ENCODE measurements at regions not wholly inside any gene's neighbourhood (a gene's known extent, or its start where the extent isn't known, plus 50 kb on each side); places are given as distances from the start of the nearest gene placed in this dataset.

DNA sequence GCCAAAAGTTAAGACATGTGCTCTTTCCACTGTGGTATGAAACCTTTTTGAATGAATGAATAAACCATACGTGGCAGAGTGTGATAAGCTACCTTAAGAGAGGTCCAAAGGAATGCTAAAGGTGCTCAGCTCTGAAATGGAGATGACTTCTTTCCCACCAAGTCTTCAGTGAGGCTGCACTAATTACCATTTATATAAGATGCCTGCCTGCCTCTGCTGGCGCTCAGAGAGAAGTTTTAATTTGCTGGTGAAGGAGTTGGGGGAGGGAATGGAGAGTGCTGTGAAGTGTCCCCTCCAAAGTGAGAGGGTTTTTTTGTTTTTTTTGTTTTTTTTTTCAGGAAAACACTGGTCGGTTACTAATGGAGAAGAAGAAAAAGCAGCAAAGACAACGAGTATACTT, 559.0 kb downstream of the OMA1 start:
- Histone ChIP-seq H3K27me3 (ENCODE audit: insufficient read depth, low read length) (no peaks in the 10 kb centered on the region), H3K79me2 (ENCODE audit: control insufficient read depth, insufficient read depth, low read length, unreplicated experiment) (no peaks in the 10 kb centered on the region), H3K4me1 (ENCODE audit: control insufficient read depth, insufficient read depth, low read length, unreplicated experiment) (no peaks in the 10 kb centered on the region), H2AFZ (ENCODE audit: low read length, unreplicated experiment) (no peak overlapping the region), H3K27ac (ENCODE audit: low read depth, low read length) (no peak overlapping the region), H3K36me3 (ENCODE audit: insufficient read depth, low read length) (no peaks in the 10 kb centered on the region), H3K4me3 (ENCODE audit: low read depth, low read length) (no peak overlapping the region)

DNA sequence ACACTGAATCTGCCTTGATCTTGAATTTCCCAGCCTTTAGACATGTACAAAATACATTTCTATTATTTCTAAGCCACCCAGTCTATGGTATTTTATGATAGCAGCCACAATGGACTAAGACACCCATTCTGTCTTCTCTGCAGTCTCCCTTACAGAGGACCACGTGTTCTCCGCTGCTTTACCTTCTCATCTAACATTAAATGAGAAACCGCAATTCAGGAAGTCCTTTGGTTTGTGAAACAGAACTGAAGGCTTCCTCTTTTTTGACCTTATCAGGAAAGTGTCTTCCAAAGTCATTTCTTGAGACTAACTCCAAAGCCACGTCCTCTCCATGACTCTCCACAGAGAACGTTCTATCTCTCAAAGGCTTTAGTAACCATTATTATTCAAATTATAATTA, 560.1 kb downstream of the OMA1 start:
- Histone ChIP-seq H3K27ac (ENCODE audit: low read depth, low read length) (no peak overlapping the region), H3K36me3 (ENCODE audit: insufficient read depth, low read length) (no peaks in the 10 kb centered on the region), H3K79me2 (ENCODE audit: control insufficient read depth, insufficient read depth, low read length, unreplicated experiment) (no peaks in the 10 kb centered on the region), H3K4me3 (ENCODE audit: low read depth, low read length) (no peak overlapping the region), H3K27me3 (ENCODE audit: insufficient read depth, low read length) (no peaks in the 10 kb centered on the region), H3K4me1 (ENCODE audit: control insufficient read depth, insufficient read depth, low read length, unreplicated experiment) (no peaks in the 10 kb centered on the region), H2AFZ (ENCODE audit: low read length, unreplicated experiment) (no peak overlapping the region)

DNA sequence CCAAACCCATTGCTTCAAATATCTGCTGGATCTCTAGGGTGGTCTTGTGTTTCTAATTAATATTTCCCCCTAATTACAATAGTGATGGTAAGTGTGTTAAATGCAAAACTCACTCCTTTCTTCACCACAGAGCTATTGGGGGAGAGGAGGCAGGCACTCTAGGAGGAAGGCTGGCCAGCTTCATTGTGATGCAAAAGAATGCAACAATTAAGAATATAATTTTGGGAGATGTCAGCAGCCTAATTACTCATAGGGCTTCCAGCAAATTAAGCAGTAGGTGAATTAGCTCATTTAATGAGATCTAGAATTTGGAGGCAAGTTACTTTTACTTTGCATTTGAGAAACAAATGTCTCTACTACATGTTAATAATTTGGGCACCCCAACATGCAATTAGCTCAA, 560.4 kb upstream of the DAB1 start:
- no peaks in the 10 kb centered on the region for H3K4me1 ChIP-seq (ENCODE audit: control insufficient read depth, insufficient read depth, low read length, unreplicated experiment)
- H3K27me3 ChIP-seq (ENCODE audit: insufficient read depth, low read length), result no peaks in the 10 kb centered on the region
- no peak overlapping the region for H3K4me3 ChIP-seq (ENCODE audit: low read depth, low read length)
- no peak overlapping the region for H2AFZ ChIP-seq (ENCODE audit: low read length, unreplicated experiment)
- H3K79me2 ChIP-seq (ENCODE audit: control insufficient read depth, insufficient read depth, low read length, unreplicated experiment), result no peaks in the 10 kb centered on the region
- no peaks in the 10 kb centered on the region for H3K36me3 ChIP-seq (ENCODE audit: insufficient read depth, low read length)
- no peak overlapping the region for H3K27ac ChIP-seq (ENCODE audit: low read depth, low read length)

DNA sequence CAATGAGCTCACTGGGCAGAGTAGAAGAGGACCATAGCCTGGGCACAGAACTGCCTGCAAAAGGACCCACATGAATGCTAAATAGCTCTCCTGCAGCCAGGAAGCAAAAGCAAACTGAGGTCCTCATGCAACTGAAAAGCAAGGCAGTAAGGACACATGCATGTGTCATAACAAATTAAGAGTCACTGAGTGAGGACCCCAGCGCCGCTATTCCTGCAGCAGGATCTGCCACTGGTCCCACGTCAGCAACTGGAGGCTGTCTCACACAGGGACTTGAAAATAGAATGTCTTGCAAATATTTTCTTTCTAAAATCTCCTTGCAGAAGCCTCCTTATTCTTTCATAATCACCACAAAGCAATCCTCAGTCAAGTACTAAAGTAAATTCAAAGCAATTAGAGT, 559.6 kb upstream of the DAB1 start:
- Histone ChIP-seq H3K4me3 (ENCODE audit: low read depth, low read length) (no peak overlapping the region), H3K27me3 (ENCODE audit: insufficient read depth, low read length) (no peaks in the 10 kb centered on the region), H3K4me1 (ENCODE audit: control insufficient read depth, insufficient read depth, low read length, unreplicated experiment) (no peaks in the 10 kb centered on the region), H3K36me3 (ENCODE audit: insufficient read depth, low read length) (no peaks in the 10 kb centered on the region), H2AFZ (ENCODE audit: low read length, unreplicated experiment) (no peak overlapping the region), H3K79me2 (ENCODE audit: control insufficient read depth, insufficient read depth, low read length, unreplicated experiment) (no peaks in the 10 kb centered on the region), H3K27ac (ENCODE audit: low read depth, low read length) (no peak overlapping the region)

DNA sequence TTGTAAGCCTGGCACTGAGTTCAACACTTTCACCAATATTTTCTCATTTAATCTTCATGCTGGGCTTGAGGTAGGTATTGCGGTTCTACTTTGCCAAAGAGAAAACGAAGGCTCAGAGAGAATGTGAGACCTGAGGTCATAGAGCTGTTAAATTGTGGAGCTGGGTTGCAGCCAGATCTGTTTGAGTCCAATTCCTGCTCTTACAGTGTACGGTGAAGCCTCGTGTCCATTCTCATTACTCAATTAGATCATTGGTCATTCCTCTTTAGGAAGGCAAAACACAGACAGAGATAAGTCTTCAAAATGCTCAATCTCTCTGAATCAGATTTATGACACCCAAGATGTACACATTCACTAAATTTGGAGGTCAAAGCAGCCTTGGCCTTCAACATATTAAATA, 559.0 kb upstream of the DAB1 start:
- H3K4me1 ChIP-seq (ENCODE audit: control insufficient read depth, insufficient read depth, low read length, unreplicated experiment), result no peaks in the 10 kb centered on the region
- no peaks in the 10 kb centered on the region for H3K27me3 ChIP-seq (ENCODE audit: insufficient read depth, low read length)
- H3K4me3 ChIP-seq (ENCODE audit: low read depth, low read length), result no peak overlapping the region
- H3K27ac ChIP-seq (ENCODE audit: low read depth, low read length), result no peak overlapping the region
- no peak overlapping the region for H2AFZ ChIP-seq (ENCODE audit: low read length, unreplicated experiment)
- no peaks in the 10 kb centered on the region for H3K36me3 ChIP-seq (ENCODE audit: insufficient read depth, low read length)
- no peaks in the 10 kb centered on the region for H3K79me2 ChIP-seq (ENCODE audit: control insufficient read depth, insufficient read depth, low read length, unreplicated experiment)

DNA sequence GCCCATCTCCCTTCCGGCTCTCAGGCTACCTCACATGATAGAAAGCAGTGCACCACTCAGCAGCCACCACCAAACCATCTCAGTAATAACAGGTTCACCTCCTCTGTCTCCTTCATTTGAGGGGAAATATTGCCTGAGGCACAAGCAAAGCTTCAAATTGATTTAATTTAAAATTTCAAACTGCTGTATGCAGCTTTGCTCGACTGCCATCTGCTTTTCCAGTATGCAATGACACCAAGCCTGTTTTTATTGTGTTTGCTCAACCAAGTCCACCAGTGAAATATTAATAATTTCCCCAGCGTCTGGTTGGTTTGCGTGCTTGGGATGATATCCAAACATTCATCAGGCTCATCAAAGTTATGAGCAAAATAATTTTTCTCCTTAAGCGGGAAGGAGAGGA, 552.4 kb upstream of the DAB1 start:
- Histone ChIP-seq H3K4me3 (ENCODE audit: low read depth, low read length) (no peak overlapping the region), H2AFZ (ENCODE audit: low read length, unreplicated experiment) (no peak overlapping the region), H3K36me3 (ENCODE audit: insufficient read depth, low read length) (no peaks in the 10 kb centered on the region), H3K27ac (ENCODE audit: low read depth, low read length) (no peak overlapping the region), H3K27me3 (ENCODE audit: insufficient read depth, low read length) (no peaks in the 10 kb centered on the region), H3K79me2 (ENCODE audit: control insufficient read depth, insufficient read depth, low read length, unreplicated experiment) (no peaks in the 10 kb centered on the region), H3K4me1 (ENCODE audit: control insufficient read depth, insufficient read depth, low read length, unreplicated experiment) (no peaks in the 10 kb centered on the region)

DNA sequence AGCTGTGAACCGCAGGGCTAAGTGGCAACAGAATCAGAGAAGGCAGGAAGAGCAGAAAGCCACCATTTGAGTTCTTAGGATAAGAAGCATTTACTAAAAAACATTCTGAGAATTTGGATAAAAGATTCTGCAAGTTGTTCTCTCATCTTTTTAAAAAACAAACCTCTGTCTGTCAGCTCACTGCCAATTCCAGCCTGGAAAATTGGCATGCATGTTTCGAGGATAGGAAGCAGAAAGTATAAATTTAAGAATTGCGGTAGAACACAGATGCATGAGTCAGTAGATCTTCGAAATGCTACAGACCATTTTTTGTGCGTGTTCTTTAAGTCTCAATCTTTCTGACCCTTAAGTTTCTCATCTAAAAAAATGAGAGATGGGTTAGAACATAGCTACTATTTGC, 544.5 kb upstream of the DAB1 start:
- Histone ChIP-seq H3K4me3 (ENCODE audit: low read depth, low read length) (no peak overlapping the region), H3K79me2 (ENCODE audit: control insufficient read depth, insufficient read depth, low read length, unreplicated experiment) (no peaks in the 10 kb centered on the region), H3K4me1 (ENCODE audit: control insufficient read depth, insufficient read depth, low read length, unreplicated experiment) (no peaks in the 10 kb centered on the region), H3K27me3 (ENCODE audit: insufficient read depth, low read length) (no peaks in the 10 kb centered on the region), H3K36me3 (ENCODE audit: insufficient read depth, low read length) (no peaks in the 10 kb centered on the region), H3K27ac (ENCODE audit: low read depth, low read length) (no peak overlapping the region), H2AFZ (ENCODE audit: low read length, unreplicated experiment) (no peak overlapping the region)

DNA sequence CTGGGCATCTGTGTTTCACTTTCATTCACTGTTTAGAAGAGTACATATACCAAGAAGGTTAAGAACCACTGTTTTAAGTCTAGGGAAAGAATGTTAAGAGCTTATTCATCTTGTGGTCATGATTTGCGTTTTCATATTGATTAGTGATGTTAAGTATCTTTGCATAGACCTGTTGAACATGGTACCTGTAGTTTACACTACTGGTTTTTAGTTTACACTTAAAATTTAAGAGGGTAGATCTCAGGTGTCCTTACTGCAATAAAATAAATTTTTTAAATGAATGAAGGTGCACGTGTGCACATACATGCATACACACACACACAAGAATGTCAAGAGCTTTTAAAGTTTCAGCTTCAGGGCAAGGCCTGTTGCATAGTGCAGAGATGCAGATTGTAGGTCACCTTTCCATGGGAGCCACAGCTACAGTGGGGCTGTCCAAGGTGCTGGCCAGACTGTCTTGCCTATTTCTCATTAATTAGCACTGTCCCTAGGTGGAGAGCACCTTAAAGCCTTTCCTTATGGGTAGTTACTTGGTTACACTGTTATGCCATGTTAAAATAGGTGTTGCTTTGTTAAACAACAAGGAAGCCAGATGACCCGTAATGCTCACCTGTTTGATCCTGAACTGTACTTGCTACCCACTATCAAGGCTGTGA, 543.0 kb upstream of the DAB1 start:
- Histone ChIP-seq H2AFZ (ENCODE audit: low read length, unreplicated experiment) (no peak overlapping the region), H3K4me1 (ENCODE audit: control insufficient read depth, insufficient read depth, low read length, unreplicated experiment) (no peaks in the 10 kb centered on the region), H3K79me2 (ENCODE audit: control insufficient read depth, insufficient read depth, low read length, unreplicated experiment) (no peaks in the 10 kb centered on the region), H3K4me3 (ENCODE audit: low read depth, low read length) (no peak overlapping the region), H3K27ac (ENCODE audit: low read depth, low read length) (no peak overlapping the region), H3K27me3 (ENCODE audit: insufficient read depth, low read length) (no peaks in the 10 kb centered on the region), H3K36me3 (ENCODE audit: insufficient read depth, low read length) (no peaks in the 10 kb centered on the region)

DNA sequence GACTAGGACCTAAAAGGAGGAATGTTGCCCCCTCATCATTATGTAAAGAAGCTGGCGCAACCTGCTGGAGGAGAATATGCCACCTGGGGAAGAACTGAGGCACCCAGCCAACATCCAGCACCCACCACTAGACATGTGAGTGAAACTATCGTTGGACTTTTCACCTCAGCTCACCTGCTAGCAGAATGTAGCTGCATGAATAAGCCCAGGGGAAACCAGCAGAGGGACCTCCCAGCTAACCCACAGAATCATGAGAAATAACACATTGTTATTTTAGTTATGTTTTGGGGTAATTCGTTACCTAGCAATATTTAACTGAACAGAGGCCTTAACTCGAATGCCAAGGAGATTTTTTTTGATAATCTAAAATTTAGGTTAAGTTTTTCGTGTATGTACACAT, 542.5 kb upstream of the DAB1 start:
- H3K79me2 ChIP-seq (ENCODE audit: control insufficient read depth, insufficient read depth, low read length, unreplicated experiment), result no peaks in the 10 kb centered on the region
- H3K36me3 ChIP-seq (ENCODE audit: insufficient read depth, low read length), result no peaks in the 10 kb centered on the region
- H3K27me3 ChIP-seq (ENCODE audit: insufficient read depth, low read length), result no peaks in the 10 kb centered on the region
- H3K27ac ChIP-seq (ENCODE audit: low read depth, low read length), result no peak overlapping the region
- H2AFZ ChIP-seq (ENCODE audit: low read length, unreplicated experiment), result no peak overlapping the region
- H3K4me1 ChIP-seq (ENCODE audit: control insufficient read depth, insufficient read depth, low read length, unreplicated experiment), result no peaks in the 10 kb centered on the region
- no peak overlapping the region for H3K4me3 ChIP-seq (ENCODE audit: low read depth, low read length)

DNA sequence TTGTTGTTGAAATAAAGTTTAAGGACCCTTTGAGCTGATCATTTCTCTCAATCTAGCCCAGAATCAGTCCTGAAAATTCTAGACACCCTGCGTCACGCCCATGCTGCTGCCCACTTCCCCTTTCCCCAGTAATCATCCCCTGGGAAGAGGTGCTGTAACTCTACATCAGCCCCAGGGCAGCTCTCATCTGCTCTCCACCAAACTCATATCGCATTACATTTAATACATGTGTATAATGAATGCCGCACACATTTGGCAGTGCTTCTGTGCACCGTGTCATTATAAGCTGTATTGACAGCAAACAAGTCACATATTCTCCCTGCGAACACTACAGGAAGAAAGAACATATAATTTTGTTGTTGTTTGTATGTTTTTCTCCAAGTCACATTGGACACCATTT, 539.7 kb upstream of the DAB1 start:
- Histone ChIP-seq H3K79me2 (ENCODE audit: control insufficient read depth, insufficient read depth, low read length, unreplicated experiment) (no peaks in the 10 kb centered on the region), H3K36me3 (ENCODE audit: insufficient read depth, low read length) (no peaks in the 10 kb centered on the region), H3K27ac (ENCODE audit: low read depth, low read length) (no peak overlapping the region), H2AFZ (ENCODE audit: low read length, unreplicated experiment) (no peak overlapping the region), H3K4me3 (ENCODE audit: low read depth, low read length) (no peak overlapping the region), H3K27me3 (ENCODE audit: insufficient read depth, low read length) (no peaks in the 10 kb centered on the region), H3K4me1 (ENCODE audit: control insufficient read depth, insufficient read depth, low read length, unreplicated experiment) (no peaks in the 10 kb centered on the region)

DNA sequence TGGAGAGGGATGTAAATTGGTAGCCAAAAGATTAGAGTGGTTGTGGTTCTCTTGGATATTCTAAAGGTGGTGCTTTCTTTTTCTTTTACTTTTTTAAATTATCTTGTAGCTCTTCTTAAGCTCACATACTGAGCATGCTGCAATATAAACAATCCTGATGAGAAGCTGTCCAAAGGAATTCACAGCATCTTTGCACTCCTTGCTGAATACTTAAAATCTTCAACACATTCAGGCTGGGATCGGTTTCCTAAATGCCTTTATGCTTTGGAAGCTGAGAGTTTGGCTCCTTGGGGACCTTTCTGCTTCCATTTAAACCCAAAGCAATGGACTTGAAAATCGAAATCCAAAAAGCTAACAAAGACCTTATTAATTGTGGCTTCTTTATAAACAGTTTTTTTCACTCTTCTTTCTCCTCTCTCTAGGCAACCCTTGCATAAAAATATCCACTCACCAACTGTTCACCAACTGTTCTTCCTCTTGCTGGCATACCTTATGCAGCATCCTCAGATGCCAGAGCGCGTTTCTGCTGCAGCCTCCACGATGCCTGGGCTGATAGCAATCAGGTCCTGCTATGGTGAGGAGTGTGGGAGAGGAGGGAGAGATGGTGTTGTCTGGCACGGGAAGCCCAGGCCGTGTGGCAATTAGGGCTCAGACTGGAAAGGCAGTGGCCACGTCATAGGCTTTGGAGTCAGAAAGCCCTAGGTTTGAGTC, 535.8 kb upstream of the DAB1 start:
- Histone ChIP-seq H2AFZ (ENCODE audit: low read length, unreplicated experiment) (no peak overlapping the region), H3K4me3 (ENCODE audit: low read depth, low read length) (no peak overlapping the region), H3K79me2 (ENCODE audit: control insufficient read depth, insufficient read depth, low read length, unreplicated experiment) (no peaks in the 10 kb centered on the region), H3K36me3 (ENCODE audit: insufficient read depth, low read length) (no peaks in the 10 kb centered on the region), H3K4me1 (ENCODE audit: control insufficient read depth, insufficient read depth, low read length, unreplicated experiment) (no peaks in the 10 kb centered on the region), H3K27me3 (ENCODE audit: insufficient read depth, low read length) (no peaks in the 10 kb centered on the region), H3K27ac (ENCODE audit: low read depth, low read length) (no peak overlapping the region)

All from ACC112 (cell line).